GM18867 (cell line): ENCODE measurements at regions not wholly inside any gene's neighbourhood (a gene's known extent, or its start where the extent isn't known, plus 50 kb on each side); places are given as distances from the start of the nearest gene placed in this dataset.
"Not testable (repeated sequence)": the region's sequence is repeated elsewhere in the genome, so short reads cannot be mapped to it uniquely, and the experiment has no call there.

ENCODE experiments used
- ATAC-seq: cut with Tn5 transposase; IDR thresholded peaks from one replicate; pipeline ENCODE4 v1.9.1; 2021; ENCODE audit warnings: mild to moderate bottlenecking, moderate library complexity; ENCODE audit not compliant: unreplicated experiment

DNA sequence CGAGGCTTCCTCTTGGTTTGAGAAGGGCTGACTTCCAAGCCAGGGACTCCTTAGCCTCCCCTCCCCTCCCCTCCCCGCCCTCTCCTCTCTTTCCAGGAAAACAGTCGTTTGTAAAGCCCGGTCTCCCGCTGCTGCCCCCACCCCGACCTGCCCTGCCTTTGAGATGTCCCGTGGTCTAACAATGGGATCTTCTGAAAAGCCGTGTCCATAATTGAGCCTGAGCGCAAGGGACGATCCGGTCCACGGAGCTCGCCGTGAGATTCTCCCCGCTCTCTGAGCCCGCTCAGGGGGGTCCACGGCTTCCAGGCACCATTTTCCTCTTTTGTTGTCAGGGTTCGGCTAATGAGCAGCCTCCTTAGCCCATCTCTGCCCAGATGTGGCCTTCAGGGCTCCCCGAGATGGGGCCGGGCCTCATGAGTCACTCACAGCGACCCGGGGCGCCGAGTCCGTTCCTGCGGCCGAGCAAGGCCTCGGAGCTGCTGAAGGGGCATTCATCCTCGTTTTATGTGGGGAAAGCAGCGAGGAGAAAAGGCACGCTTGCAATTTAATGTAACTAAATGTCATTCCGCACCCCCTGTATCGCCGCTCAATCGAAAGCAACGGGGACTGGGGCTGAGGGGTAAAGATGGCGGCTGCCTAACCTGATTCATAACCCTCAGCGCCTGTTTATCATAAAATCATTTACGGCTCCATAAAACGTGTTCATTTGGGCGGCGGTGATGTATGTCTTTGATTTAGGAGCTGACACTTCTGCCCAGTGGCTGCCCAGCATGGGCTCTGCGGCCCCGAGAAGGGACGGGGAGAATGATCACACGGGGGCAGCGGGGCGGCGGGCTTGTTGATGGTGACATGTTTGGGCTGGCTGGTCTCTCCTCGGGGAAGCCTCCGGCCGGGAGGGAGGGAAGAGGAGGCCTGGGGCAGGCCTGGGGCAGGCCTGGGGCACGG, 232.6 kb upstream of the C1orf174 start:
- no peak for ATAC-seq

DNA sequence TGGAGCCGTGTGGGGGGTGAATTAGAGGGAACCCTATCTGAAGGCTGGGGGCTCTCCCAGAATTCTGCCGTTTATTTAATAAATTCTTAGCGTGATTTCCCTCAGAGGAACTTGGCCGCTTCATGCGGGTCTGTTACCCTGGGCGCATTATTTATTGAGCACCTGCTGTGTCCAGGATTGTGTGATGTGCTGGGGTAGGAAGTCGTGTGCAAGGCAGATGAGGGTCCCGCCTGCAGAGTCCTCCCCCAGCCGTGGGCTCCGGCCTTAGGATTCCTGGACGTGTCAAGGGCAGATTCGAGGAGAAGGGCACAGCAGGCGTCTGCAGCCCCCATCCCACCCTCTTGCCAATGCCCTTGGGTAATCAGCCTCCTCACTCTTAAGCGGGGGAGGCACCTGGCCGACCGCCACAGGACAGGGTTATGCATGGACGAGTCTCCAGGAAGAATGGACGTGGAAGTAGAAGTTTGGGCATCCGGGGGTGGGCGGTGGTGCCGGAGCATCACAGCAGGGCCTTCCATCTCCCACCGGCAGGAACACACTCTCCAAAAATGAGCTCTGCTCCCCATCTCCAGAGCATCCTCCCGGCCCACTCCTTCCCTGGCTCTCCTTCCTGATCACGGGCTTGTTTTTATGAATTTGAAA, 233.3 kb upstream of the C1orf174 start:
- no peak for ATAC-seq

DNA sequence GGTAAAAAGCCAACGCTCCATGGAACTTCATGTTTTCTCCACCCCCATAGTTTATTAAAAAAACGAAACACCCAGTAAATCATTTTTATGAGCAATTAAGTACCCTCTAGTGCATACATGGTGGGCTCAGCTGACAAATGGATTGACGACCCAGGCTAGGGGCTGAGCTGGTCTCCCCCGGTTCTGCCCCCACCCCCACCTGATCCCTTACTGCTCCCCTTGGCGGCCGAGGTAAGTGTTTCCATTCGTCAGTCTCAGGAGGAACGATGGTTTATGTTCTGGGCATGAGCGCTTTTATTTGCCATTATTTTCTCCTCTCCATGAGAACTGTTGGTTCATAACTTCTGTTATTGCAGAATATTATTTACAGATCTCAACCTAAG, 233.9 kb upstream of the C1orf174 start:
- ATAC-seq = no peak

DNA sequence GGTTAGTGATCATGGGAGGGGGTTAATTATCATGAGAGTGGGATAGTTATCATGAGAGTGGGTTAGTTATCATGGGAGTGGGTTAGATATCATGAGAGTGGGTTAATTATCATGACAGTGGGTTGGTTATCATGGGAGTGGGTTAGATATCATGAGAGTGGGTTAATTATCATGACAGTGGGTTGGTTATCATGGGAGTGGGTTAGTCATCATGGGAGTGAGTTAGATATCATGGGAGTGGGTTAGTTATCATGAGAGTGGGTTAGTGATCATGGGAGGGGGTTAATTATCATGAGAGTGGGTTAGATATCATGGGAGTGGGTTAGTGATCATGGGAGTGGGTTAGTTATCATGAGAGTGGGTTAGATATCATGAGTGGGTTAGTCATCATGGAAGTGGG, 235.8 kb upstream of the C1orf174 start:
- not testable (repeated sequence) for ATAC-seq

DNA sequence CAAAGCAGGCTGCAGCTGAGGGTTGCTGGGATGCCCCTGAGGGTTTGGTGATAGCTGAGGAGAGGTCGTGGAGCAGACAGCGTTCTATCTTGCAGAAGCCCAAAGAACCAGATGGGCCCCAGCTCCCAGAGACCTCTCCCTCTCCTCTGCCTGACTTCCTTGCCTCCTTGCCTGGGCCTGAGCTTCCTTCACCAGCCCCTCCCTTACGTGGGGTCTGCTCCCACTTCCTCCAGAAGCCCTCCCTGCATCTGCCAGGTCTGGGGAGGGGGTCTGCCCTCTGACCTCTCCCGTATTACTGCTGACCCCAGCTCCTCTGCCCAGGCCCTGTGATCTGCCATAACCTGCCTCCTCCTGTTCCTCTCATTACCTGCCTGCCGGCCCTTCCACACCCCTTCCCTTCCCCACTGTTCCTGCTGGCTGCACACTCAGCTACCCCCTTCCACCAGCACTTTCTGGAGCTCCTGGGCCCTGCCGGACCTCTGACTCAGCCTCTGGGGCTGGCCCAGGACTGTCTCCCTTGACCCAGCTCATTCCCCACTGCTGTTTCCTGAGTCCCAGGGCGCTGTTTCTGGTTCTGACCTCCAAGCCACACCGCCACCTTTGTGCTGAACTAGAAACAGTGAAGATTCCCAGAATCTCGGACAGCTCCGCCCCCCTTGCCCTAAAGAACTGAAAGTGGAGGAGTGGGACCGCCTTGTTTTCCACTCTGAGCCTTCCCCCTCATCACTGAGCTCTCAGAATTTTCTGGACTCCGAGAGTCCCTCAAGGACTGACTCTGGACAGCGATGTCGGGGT, 237.7 kb upstream of the C1orf174 start:
- ATAC-seq = no peak

DNA sequence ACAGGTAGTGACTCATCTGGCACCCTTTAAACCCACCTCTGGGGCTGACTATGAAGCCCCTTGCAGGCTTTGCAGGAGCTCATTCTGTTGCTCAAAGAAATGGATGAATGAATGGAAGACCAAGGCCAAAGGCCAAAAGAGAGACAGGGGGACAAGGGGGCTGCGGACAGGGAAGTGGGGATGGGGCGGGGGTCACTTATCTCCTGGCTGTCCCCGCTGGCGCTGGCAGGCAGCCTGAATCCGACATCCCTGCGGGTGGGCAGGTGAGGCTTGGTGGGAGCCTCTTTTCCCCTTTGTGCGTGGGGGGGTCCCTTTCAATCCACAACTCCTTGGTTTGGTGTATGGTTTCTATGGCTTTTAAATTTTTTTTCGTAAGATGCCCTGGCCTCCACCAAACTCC, 239.6 kb upstream of the C1orf174 start:
- no peak for ATAC-seq

DNA sequence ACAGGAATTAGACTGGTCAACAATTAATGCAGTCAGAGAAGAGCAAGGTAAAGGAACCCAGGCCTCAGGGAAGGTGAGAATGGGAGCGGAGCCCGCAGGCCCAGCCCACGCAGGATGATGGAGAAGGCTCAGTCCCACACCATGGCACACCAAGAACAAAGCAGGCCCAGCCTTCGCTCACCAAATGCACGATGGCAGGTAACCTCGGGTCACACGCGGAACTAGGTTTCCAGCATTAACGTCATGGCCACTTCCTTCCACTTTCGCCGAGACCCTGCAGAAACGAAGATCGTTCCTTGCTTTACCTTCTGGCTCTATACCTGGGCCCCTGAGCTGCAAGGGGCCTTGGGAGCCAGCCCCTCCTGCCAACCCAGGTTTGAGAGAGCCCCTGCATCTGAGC, 240.2 kb upstream of the C1orf174 start:
- no peak for ATAC-seq

DNA sequence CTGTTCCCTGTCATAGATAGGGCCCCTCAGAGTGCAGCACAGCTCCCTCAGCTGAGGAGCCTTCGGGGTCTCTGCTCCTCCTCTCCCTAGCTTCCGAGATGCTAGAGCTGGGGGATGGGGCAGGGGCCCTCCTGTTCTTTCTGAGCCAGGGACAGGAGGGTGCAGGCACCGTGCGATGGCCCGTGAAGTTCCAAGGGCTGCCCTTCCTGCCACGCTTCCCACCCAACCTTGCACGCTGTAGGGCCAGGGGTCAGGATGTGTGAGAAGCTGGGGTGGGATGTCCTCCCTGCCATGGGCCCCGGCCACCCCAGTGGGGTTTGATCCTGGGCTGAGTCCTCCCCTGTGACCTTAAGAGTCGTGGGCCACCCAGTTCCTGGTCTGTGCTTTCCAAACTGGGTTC, 240.7 kb upstream of the C1orf174 start:
- no peak for ATAC-seq

DNA sequence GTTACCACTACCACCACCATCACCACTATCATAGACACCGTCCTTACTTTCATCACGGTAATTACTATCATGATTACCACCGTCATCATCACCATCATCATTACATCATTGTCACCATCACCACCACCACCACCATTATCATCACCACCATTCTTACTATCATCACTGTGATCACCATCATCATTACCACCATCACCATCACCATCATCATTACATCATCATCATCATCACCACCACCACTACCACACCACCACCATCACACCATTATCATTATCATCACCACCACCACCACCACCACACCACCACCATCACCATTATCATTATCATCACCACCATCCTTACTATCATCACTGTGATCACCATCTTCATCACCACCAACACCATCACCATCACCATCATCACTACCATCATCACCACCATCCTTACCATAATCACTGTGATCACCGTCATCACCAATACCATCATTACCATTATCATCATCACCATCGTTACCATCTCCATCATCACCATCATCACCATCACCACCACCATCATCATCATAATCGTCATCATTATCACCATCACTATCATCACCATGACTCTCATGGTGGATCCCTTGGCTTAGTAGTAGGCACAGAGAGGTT, 244.4 kb upstream of the C1orf174 start:
- no peak for ATAC-seq

DNA sequence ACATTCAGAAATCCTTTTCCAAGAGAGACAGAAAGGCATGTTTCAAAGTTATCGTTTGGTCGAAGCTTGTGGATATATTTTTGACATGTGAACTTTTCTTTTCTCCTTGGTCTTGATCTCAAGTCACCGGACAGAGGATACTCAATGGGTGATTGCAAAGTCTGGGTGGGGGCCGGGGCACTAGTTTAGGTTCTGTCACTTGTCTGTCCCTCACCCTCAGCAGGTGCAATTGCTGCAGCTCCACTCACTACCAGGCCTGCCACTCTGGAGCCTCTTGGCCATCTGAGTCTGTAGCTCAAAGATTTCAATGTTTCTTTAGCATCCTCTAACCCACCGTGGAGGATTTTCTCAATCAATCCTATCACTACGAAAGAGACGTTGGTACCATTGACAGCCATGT, 246.0 kb upstream of the C1orf174 start:
- no peak for ATAC-seq

DNA sequence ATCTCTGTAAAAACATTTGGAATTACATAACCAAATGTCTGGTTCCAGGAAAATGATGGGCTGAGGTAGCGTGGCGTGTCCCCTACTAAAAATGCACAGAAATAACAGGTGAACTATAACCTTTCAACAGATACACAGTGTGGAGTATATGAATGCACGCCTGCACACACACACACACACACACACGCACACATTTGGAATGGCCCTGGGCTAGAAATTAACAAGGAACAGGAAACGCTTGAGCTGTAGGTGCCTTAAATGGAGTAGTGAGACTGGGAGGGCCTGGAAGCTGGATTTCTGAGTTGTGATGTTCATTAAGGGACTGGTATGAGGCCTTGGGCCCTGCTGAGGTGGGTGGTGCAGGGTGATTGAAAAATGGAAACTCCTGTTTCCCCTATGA, 246.5 kb upstream of the C1orf174 start:
- no peak for ATAC-seq

DNA sequence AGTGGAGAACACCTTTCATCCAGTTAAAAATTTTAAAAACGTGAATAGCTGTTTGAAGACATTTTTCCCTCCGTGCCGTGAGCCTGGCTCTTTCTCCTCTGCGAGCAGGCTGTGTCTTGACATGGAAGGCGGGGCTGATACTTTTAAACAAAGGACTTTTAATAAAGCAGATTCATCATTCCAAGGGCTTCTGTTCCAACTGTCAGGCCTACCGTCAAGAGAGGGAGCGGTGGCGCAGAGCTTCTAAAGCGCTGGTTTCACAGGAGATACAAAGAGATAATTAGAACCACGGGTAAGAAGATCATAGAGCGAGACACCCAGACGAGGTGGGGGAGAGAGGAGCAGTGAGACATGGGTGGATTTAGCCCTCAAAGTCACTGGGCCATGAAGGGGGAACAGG, 247.4 kb upstream of the C1orf174 start:
- ATAC-seq = no peak

DNA sequence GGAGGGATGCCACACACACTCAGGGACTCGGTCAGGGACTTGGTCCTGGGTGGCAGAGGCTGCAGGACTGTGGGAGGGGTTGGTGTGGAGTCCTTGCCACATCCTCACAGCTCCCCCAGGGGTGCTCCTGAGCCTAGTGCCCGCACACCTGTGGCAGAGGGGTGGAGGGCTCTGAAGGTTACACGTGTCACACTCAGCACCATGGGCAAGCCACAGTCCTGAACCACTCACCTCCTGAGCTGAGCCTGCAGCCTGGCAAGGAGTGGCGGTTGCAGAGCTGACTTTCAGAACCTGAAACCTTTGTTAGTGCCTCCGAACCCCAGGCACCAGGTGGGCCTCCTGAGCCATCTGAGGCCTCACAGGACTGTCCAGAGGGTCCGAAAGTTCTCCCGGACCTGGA, 249.2 kb upstream of the C1orf174 start:
- no peak for ATAC-seq

DNA sequence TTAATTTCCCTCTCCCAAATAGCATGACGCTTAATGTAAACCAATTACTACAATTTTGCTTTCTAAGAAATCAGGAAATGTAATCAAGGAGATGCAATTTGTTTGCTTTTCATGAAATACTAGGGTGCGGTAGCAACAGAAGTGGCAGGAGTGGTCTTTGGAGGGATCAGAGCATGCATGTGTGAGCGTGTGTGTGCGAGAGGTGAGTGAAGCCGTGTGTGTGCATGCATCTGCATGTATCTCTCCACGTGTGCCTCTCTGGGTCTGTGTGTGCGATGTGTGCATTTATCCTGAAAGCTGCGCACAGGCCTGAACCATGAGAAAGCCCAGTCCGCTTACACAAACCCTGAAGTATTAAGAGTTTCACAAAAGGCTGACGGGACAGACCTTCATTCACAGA, 249.8 kb upstream of the C1orf174 start:
- ATAC-seq = no peak

DNA sequence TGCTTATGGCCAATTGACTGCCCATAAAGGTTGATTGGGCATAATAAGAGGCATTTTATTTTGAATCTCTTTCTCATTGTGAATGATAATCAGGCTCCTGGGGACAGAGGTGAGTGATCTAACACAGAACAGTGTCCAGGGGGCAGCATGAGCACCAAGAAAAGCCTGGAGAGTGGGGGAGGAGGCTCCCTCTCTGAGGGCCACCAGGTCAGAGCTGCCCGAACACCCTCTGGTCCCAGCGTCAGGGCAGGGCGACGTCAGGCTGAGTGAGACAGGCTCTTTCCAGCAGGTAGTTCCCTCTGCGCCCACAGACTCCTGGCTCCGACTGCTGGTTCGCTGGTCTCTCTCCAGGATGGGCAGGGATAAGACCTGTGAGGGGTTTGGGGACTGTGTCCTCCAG, 250.2 kb upstream of the C1orf174 start:
- ATAC-seq = no peak

DNA sequence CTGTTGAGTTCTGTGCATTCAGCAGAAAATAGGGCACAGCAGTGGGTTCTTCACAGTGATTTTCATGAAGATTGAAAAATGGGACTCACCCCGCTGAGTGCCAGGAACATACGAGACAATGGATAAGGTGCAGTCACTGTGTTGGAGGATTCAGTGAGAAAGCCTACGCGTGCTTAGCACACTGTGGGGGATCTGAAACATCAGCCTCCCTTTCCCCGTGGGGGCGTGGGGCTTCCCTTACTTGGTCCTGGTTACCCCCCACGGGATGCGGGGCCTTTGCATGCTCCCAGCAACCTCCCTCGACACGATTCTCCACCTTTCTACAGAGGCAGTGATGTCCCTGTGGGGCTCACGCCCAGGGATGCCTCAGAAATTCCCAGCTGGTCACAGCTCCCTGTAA, 252.2 kb upstream of the C1orf174 start:
- ATAC-seq = no peak

DNA sequence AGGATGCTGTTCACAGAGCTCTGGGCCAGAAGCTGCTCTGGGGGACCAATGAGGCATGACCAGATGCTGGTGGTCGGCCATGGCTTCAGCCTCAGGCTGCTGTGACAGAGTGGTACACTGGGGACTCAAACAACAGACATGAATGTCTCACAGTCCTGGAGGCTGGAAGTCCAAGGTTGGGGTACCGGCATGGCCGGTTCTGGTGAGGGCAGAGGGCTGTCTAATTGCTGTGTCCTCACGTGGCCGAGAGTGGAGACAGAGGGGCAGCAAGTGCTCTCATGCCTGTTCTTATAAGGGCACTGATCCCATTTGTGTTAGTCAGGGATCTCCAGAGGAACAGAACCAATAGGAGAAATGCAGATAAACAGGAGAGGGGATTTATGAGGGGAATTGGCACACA, 253.5 kb upstream of the C1orf174 start:
- ATAC-seq = no peak

DNA sequence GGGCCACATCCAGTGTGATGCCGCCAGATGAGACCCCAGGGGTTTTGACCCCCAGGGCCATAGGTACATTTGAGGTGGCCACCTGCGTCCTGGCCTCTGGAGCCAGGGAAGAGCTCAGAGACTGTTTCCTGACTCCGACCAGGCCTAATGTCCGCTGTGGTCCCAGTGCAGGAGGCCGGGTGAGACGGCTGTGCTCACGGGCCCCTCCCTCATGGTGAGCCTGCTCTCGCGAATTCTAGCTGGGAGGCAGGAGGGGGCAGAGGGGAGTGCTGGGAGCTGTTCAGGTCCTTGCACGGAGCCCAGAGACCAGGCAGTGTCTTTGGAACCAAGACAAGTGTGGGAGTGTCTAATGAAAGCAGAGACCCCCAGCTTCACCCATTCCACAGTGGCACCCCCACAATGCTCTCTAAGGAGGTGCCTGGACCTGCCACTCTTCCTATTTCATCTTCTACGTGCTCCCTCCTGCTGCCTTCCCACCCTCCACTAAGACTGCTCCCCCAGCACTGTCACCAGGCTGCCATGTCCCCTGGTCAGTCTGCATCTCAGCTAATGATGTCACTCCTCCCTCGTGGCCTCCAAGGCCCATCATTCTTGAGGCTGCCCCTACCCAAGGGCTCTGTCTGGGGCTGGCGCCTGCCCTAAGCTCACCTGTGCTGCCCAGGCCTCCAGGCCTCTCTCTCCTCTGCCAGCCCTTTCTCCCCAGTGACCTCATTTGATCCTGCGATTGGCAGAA, 256.3 kb upstream of the C1orf174 start:
- ATAC-seq = no peak

DNA sequence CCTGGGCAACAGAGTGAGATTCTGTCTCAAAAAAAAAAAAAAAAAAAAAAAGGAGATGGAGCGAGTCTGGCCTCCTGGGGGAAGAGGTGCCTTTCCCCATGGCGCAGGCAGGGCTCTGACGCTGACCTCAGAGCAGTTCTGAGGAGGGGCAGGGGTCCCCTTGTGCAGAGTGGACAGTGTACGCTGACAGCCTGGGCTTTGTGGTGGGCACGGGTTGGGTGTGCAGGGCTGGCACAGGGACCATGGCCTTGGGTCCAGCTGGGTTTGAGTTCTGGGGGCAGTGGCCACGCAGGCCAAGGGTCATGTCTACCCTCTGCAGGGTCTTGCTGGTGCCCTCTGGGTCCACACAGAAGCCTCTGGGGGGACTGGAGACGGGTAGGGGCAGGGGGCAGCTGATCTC, 260.1 kb upstream of the C1orf174 start:
- ATAC-seq = no peak

DNA sequence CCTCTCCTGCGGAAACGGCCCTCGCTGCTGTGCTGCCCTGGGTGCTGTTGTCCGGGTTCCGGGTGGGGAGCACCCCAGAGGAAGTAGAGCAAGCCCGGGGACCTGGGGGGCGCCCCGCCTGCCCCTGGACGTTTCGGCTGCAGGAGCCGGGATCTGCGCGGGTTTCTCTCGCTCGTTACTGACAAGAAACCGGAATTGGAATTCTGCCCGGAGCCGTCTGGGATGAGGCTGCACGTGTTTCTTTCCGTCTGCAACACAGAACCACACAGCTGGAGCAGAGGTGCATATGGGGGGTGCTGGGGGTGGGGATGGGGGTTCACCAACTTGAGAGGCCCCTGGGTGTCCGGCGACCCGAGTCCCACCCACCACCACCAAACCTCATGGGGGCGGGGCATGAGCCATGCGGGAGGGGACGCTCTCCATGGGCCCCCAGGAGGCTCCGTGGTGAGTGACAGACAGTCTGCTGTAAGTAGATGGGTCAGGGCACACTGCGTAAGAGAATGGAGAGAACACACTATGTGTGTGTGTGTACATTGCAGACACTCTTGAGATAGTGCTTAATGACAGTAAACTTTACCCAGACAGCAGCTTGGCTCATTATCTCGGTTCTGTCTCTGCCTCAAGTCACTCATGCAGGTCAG, 261.4 kb upstream of the C1orf174 start:
- no peak for ATAC-seq
